ENCODE measurements at regions not wholly inside any gene's neighbourhood (a gene's known extent, or its start where the extent isn't known, plus 50 kb on each side); places are given as distances from the start of the nearest gene placed in this dataset.

- no peaks in the 10 kb centered on the region for H3K79me2 ChIP-seq (ENCODE audit: control insufficient read depth in 1 of 2, insufficient read depth in 2 of 2, low read length in 2 of 2)
- ChIA-PET CTCF (ENCODE audit: partially characterized antibody) (interaction anchor here (1.2 to 2.7 kb wide), 5 partner anchors 9 to 281 kb away, joined by 3 to 10 read pairs (median 8); no protein-coding TSS in a partner anchor), POLR2A (ENCODE audit: partially characterized antibody) (no interaction called here)
- no peak overlapping the region for H2BK15ac ChIP-seq (ENCODE audit: low read length)
- no peak overlapping the region for H2AFZ ChIP-seq (ENCODE audit: low read length)
- H3K23me2 ChIP-seq (ENCODE audit: low read depth, low read length): no peaks in the 10 kb centered on the region; the same call in 1 of the 2 replicates
- peaks cover 0 to 7% (median 4%) of the 10 kb centered on the region in 4 experiments; a peak in 5 of 7 replicates for H3K4me1 ChIP-seq (replicated peaks in 1 of 4; ENCODE audit: control insufficient read depth in 3 of 4, insufficient read depth in 4 of 4, low read length in 3 of 4)
- H4K8ac ChIP-seq (ENCODE audit: extremely low read depth, insufficient read depth, low read length): no peak overlapping the region
- no peak overlapping the region for H3K56ac ChIP-seq (replicated peaks; ENCODE audit: insufficient read length, low read depth, low read length)
- H3K18ac ChIP-seq (ENCODE audit: extremely low read depth, low read length): no peak overlapping the region
- H3K27ac ChIP-seq (ENCODE audit: low read depth, low read length): no peak overlapping the region
- H3K14ac ChIP-seq (ENCODE audit: insufficient read length): no peak overlapping the region
- no peak overlapping the region for H2BK12ac ChIP-seq (ENCODE audit: low read depth, low read length)
- no peak overlapping the region for H4K91ac ChIP-seq (replicated peaks; ENCODE audit: insufficient read length, low read length)
- H3K4ac ChIP-seq (replicated peaks; ENCODE audit: insufficient read length, low read depth, low read length): no peak overlapping the region
- H2AK5ac ChIP-seq (ENCODE audit: low read depth, low read length): no peak overlapping the region
- no peak overlapping the region for H2BK20ac ChIP-seq (ENCODE audit: low read length)
- H2BK5ac ChIP-seq (ENCODE audit: low read depth, low read length): no peak overlapping the region
- H3K9ac ChIP-seq (replicated peaks in 1 of 4; ENCODE audit: extremely low read depth in 1 of 4, low read depth in 3 of 4, low read length in 3 of 4): no peak overlapping the region
- H3K9me3 ChIP-seq (ENCODE audit: insufficient read depth in 2 of 2, low read depth in 1 of 2, low read length in 1 of 2): no peaks in the 10 kb centered on the region
- no peaks in the 10 kb centered on the region for H3K36me3 ChIP-seq (ENCODE audit: control insufficient read depth in 2 of 4, insufficient read depth in 4 of 4, low read length in 3 of 4)
- H3K4me3 ChIP-seq (ENCODE audit: extremely low read depth in 1 of 4, insufficient read depth in 2 of 4, low read depth in 3 of 4, low read length in 4 of 4): no peak overlapping the region
- DNase-seq (ENCODE audit: low read depth in 1 of 2, low spot score in 2 of 2): no peak
- H4K5ac ChIP-seq (ENCODE audit: insufficient read length, low read depth, low read length): no peak overlapping the region
- no peaks in the 10 kb centered on the region for H4K20me1 ChIP-seq (replicated peaks in 1 of 2; ENCODE audit: control insufficient read depth in 1 of 2, insufficient read depth in 2 of 2, low read length in 2 of 2)
- no peaks in the 10 kb centered on the region; a peak in 1 of 7 replicates for H3K27me3 ChIP-seq (replicated peaks in 1 of 4; ENCODE audit: control insufficient read depth in 3 of 4, extremely low read depth in 1 of 4, insufficient read depth in 3 of 4, low read length in 3 of 4)
- H3K4me2 ChIP-seq (ENCODE audit: insufficient read depth in 1 of 2, low read depth in 2 of 2, low read length in 2 of 2): no peak overlapping the region
- no peak overlapping the region for H2BK120ac ChIP-seq (replicated peaks; ENCODE audit: low read depth, low read length)
- H3K23ac ChIP-seq (ENCODE audit: insufficient read length): no peak overlapping the region
- WGBS, 2 experiments (ENCODE audit: extremely low coverage in 1 of 2, insufficient coverage in 1 of 2, insufficient read length in 1 of 2, insufficient replicate concordance in 2 of 2, low coverage in 1 of 2, low lambda C conversion rate in 2 of 2, missing lambda C conversion rate in 1 of 2): 83% methylated on average over 3 of the region's 3 CpGs; no CpG with 5 or more reads in 1 of the 2 experiments
- FAIRE-seq: no peak
- no peaks in the 10 kb centered on the region for H3K79me1 ChIP-seq (ENCODE audit: low read depth, low read length)
- TF ChIP-seq SP4 (IDR thresholded peaks at IDR 0.05; ENCODE audit: low read length) (no peak), RFX5 (IDR thresholded peaks at IDR 0.05; ENCODE audit: borderline replicate concordance, low read depth, low read length) (no peak), YY1 (IDR thresholded peaks at IDR 0.05; ENCODE audit: low read depth, low read length) (no peak), JUN (IDR thresholded peaks at IDR 0.05; ENCODE audit: low read depth, low read length) (no peak), POU5F1 (IDR thresholded peaks at IDR 0.05; ENCODE audit: low read depth, low read length) (no peak), TEAD4 (IDR thresholded peaks at IDR 0.05; ENCODE audit: low read depth, low read length) (no peak), KDM4A (IDR thresholded peaks at IDR 0.05; ENCODE audit: low read depth, low read length, severe bottlenecking) (no peak), EZH2 (IDR thresholded peaks at IDR 0.05; ENCODE audit: low read depth, low read length, severe bottlenecking) (no peak), CREB1 (IDR thresholded peaks at IDR 0.05) (no peak), ASH2L (IDR thresholded peaks at IDR 0.05; ENCODE audit: low read length) (no peak), GABPA (IDR thresholded peaks at IDR 0.05; ENCODE audit: borderline replicate concordance, insufficient read depth, low read length) (no peak), SIN3A (conservative IDR thresholded peaks at IDR 0.05 in 1 of 2, IDR thresholded peaks at IDR 0.05 in 1 of 2; ENCODE audit: low read depth in 1 of 2, low read length in 2 of 2) (no peak), ZNF274 (IDR thresholded peaks at IDR 0.05; ENCODE audit: borderline replicate concordance, extremely low read depth, low read length) (no peak), CBX8 (IDR thresholded peaks at IDR 0.05; ENCODE audit: borderline replicate concordance, low read depth, low read length) (no peak), MAFK (IDR thresholded peaks at IDR 0.05; ENCODE audit: low read depth, low read length) (no peak)
- TF ChIP-seq, protein P1, sequence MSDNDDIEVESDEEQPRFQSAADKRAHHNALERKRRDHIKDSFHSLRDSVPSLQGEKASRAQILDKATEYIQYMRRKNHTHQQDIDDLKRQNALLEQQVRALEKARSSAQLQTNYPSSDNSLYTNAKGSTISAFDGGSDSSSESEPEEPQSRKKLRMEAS (IDR thresholded peaks at IDR 0.05): no peak
These were observed 125.0 kb upstream of the ARHGAP28 start for GRCh38 chr18:6604573-6604941.
